Astrocyte (in vitro differentiated cells and primary cell): ENCODE measurements at regions not wholly inside any gene's neighbourhood (a gene's known extent, or its start where the extent isn't known, plus 50 kb on each side); places are given as distances from the start of the nearest gene placed in this dataset.

Source experiments
- DNase-seq: peaks from one replicate; pipeline ENCODE4 v3.0.0-alpha.2; 2010; ENCODE audit warnings: low read depth
- FAIRE-seq: peaks from 2 replicates; lab custom pipeline; 2011; peaks lifted over from hg19 to GRCh38; lab: Jason Lieb, UNC
- H2AFZ ChIP-seq: 2 replicates; pipeline ENCODE4 v1.6.0; 2012; ENCODE audit warnings: low read depth, low read length, inconsistent platforms
- H3K27ac ChIP-seq: 2 replicates; pipeline ENCODE4 v1.5.1; 2011; ENCODE audit warnings: low read depth, low read length, inconsistent platforms
- H3K27me3 ChIP-seq: 2 replicates; pipeline ENCODE4 v1.6.0; 2011; ENCODE audit warnings: low read length, inconsistent platforms; ENCODE audit not compliant: insufficient read depth
- H3K36me3 ChIP-seq: 2 replicates; pipeline ENCODE4 v1.5.1; 2011; ENCODE audit warnings: low read length, inconsistent platforms; ENCODE audit not compliant: insufficient read depth
- H3K4me1 ChIP-seq: 2 replicates; pipeline ENCODE4 v1.5.1; 2011; ENCODE audit warnings: low read length, inconsistent platforms; ENCODE audit not compliant: insufficient read depth
- H3K4me2 ChIP-seq: 2 replicates; pipeline ENCODE4 v1.6.0; 2012; ENCODE audit warnings: low read length, inconsistent platforms
- H3K4me3 ChIP-seq: 2 replicates; pipeline ENCODE4 v1.5.1; 2011; ENCODE audit warnings: low read depth, mild to moderate bottlenecking, low read length, inconsistent platforms; ENCODE audit not compliant: insufficient read depth
- H3K79me2 ChIP-seq: 2 replicates; pipeline ENCODE4 v1.6.0; 2012; ENCODE audit warnings: mild to moderate bottlenecking, low read length, inconsistent platforms; ENCODE audit not compliant: insufficient read depth
- H3K9ac ChIP-seq: 2 replicates; pipeline ENCODE4 v1.6.0; 2012; ENCODE audit warnings: mild to moderate bottlenecking, low read length, inconsistent platforms
- H3K9me3 ChIP-seq: 2 replicates; pipeline ENCODE4 v1.5.1; 2012; ENCODE audit warnings: low read depth, mild to moderate bottlenecking, low read length, inconsistent platforms; ENCODE audit not compliant: insufficient read depth
- H4K20me1 ChIP-seq: 2 replicates; pipeline ENCODE4 v1.6.0; 2012; ENCODE audit warnings: low read length, inconsistent platforms; ENCODE audit not compliant: insufficient read depth
- H3K27ac Mint-ChIP-seq: one replicate; pipeline ENCODE4 v1.8.0; 2021; ENCODE audit warnings: mild to moderate bottlenecking, mixed read lengths; ENCODE audit not compliant: unreplicated experiment
- H3K27me3 Mint-ChIP-seq: one replicate; pipeline ENCODE4 v1.8.0; 2021; ENCODE audit warnings: low read depth, mixed read lengths; ENCODE audit not compliant: unreplicated experiment
- H3K36me3 Mint-ChIP-seq: one replicate; pipeline ENCODE4 v1.8.0; 2021; ENCODE audit warnings: low read depth, mixed read lengths; ENCODE audit not compliant: unreplicated experiment
- H3K4me1 Mint-ChIP-seq: one replicate; pipeline ENCODE4 v1.8.0; 2021; ENCODE audit warnings: low read depth, mixed read lengths; ENCODE audit not compliant: unreplicated experiment
- H3K4me3 Mint-ChIP-seq: one replicate; pipeline ENCODE4 v1.8.0; 2021; ENCODE audit warnings: mild to moderate bottlenecking, moderate library complexity, mixed read lengths; ENCODE audit not compliant: unreplicated experiment
- H3K9me3 Mint-ChIP-seq: one replicate; pipeline ENCODE4 v1.8.0; 2021; ENCODE audit warnings: mild to moderate bottlenecking, mixed read lengths; ENCODE audit not compliant: unreplicated experiment
- EZH2 ChIP-seq: IDR thresholded peaks from 2 replicates; pipeline ENCODE4 v1.6.1; 2012; ENCODE audit warnings: mild to moderate bottlenecking, low read length, inconsistent platforms; ENCODE audit not compliant: insufficient read depth
- TF ChIP-seq, protein P1 (sequence below): IDR thresholded peaks from 2 replicates; pipeline ENCODE4 v1.5.1; 2011; ENCODE audit warnings: low read depth, mild to moderate bottlenecking, inconsistent platforms, low read length, moderate library complexity; ENCODE audit not compliant: insufficient read depth

DNA sequence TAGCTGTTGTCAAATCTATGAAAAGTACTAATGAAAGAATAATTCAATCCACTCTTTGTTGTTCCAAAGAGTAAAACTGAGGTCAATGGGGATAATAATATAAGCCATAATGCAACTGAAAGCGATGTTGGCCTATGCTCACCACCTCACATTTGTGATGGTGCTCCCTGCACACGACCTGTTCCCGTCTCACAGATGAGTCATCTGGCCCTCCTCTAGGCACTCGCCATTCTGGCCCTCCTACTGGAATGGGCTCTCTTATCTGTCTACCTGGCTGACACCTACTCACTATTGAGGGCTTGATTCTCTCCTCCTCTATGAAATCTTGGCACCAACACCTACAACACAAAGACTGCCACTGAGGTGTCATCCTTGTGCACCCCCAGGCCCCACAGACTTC is 585.9 kb upstream of the ID2 start:
- TF ChIP-seq, protein P1, sequence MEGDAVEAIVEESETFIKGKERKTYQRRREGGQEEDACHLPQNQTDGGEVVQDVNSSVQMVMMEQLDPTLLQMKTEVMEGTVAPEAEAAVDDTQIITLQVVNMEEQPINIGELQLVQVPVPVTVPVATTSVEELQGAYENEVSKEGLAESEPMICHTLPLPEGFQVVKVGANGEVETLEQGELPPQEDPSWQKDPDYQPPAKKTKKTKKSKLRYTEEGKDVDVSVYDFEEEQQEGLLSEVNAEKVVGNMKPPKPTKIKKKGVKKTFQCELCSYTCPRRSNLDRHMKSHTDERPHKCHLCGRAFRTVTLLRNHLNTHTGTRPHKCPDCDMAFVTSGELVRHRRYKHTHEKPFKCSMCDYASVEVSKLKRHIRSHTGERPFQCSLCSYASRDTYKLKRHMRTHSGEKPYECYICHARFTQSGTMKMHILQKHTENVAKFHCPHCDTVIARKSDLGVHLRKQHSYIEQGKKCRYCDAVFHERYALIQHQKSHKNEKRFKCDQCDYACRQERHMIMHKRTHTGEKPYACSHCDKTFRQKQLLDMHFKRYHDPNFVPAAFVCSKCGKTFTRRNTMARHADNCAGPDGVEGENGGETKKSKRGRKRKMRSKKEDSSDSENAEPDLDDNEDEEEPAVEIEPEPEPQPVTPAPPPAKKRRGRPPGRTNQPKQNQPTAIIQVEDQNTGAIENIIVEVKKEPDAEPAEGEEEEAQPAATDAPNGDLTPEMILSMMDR = no peak
- TF ChIP-seq EZH2 = no peak
- Histone ChIP-seq H3K9me3 (no peaks in the 10 kb centered on the region), H3K27ac (no peak overlapping the region), H3K79me2 (no peaks in the 10 kb centered on the region), H4K20me1 (no peaks in the 10 kb centered on the region), H3K4me2 (no peak overlapping the region), H3K4me1 (no peaks in the 10 kb centered on the region), H3K9ac (no peak overlapping the region), H3K27me3 (no peaks in the 10 kb centered on the region), H3K4me3 (no peak overlapping the region), H2AFZ (no peak overlapping the region), H3K36me3 (no peaks in the 10 kb centered on the region)
- no peaks in the 10 kb centered on the region for H3K36me3 Mint-ChIP-seq
- H3K9me3 Mint-ChIP-seq = peaks cover 4% of the 10 kb centered on the region
- DNase-seq = no peak
- H3K4me1 Mint-ChIP-seq = no peaks in the 10 kb centered on the region
- no peak overlapping the region for H3K4me3 Mint-ChIP-seq
- no peak for FAIRE-seq
- no peak overlapping the region for H3K27ac Mint-ChIP-seq
- no peaks in the 10 kb centered on the region for H3K27me3 Mint-ChIP-seq

DNA sequence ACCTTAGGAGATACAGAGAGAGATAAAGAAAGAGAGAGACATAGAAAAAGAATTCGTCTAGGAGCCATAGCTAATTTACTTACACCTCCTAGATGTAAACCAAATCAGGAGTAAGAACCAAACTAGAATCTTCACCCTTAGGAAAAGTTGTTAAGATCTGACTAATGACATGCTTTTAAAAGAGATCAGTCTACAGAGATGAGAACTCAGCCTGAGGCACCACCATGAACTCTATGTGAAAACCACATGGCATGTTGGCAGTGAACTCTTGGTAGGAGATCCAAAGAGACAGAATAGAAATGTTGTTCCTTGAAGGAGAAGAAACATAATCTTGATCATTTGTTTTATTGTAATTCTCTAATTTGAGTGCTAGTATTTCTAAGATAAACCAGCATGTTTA is 585.4 kb upstream of the ID2 start:
- no peak for FAIRE-seq
- no peak overlapping the region for H3K4me3 Mint-ChIP-seq
- H3K27me3 Mint-ChIP-seq = no peaks in the 10 kb centered on the region
- H3K9me3 Mint-ChIP-seq = peaks cover 4% of the 10 kb centered on the region
- Histone ChIP-seq H3K27ac (no peak overlapping the region), H3K4me3 (no peak overlapping the region), H2AFZ (no peak overlapping the region), H3K27me3 (no peaks in the 10 kb centered on the region), H4K20me1 (no peaks in the 10 kb centered on the region), H3K79me2 (no peaks in the 10 kb centered on the region), H3K4me2 (no peak overlapping the region), H3K36me3 (no peaks in the 10 kb centered on the region), H3K9ac (no peak overlapping the region), H3K9me3 (no peaks in the 10 kb centered on the region), H3K4me1 (no peaks in the 10 kb centered on the region)
- DNase-seq = no peak
- H3K27ac Mint-ChIP-seq = no peak overlapping the region
- H3K36me3 Mint-ChIP-seq = no peaks in the 10 kb centered on the region
- no peak for TF ChIP-seq EZH2
- TF ChIP-seq, protein P1 = no peak
- no peaks in the 10 kb centered on the region for H3K4me1 Mint-ChIP-seq

- DNase-seq (no peak), FAIRE-seq (no peak)
- Histone ChIP-seq H2AFZ (no peak overlapping the region), H3K27ac (no peak overlapping the region), H3K4me3 (no peak overlapping the region), H3K27me3 (no peaks in the 10 kb centered on the region), H3K9ac (no peak overlapping the region), H3K9me3 (no peaks in the 10 kb centered on the region), H3K4me2 (no peak overlapping the region), H3K36me3 (no peaks in the 10 kb centered on the region), H4K20me1 (no peaks in the 10 kb centered on the region), H3K79me2 (no peaks in the 10 kb centered on the region), H3K4me1 (no peaks in the 10 kb centered on the region)
- H3K27ac Mint-ChIP-seq = no peak overlapping the region
- TF ChIP-seq, protein P1 = no peak
- no peaks in the 10 kb centered on the region for H3K27me3 Mint-ChIP-seq
- no peaks in the 10 kb centered on the region for H3K36me3 Mint-ChIP-seq
- no peak overlapping the region for H3K4me3 Mint-ChIP-seq
- H3K4me1 Mint-ChIP-seq = no peaks in the 10 kb centered on the region
- peaks cover 4% of the 10 kb centered on the region for H3K9me3 Mint-ChIP-seq
These were observed 583.2 kb upstream of the ID2 start for GRCh38 chr2:8098476-8099266.
